GM19467 (cell line): ENCODE measurements at regions not wholly inside any gene's neighbourhood (a gene's known extent, or its start where the extent isn't known, plus 50 kb on each side); places are given as distances from the start of the nearest gene placed in this dataset.

Experiments
- ATAC-seq: cut with Tn5 transposase; IDR thresholded peaks from one replicate; pipeline ENCODE4 v1.9.1; 2021; ENCODE audit warnings: mild to moderate bottlenecking, moderate library complexity; ENCODE audit not compliant: unreplicated experiment

DNA sequence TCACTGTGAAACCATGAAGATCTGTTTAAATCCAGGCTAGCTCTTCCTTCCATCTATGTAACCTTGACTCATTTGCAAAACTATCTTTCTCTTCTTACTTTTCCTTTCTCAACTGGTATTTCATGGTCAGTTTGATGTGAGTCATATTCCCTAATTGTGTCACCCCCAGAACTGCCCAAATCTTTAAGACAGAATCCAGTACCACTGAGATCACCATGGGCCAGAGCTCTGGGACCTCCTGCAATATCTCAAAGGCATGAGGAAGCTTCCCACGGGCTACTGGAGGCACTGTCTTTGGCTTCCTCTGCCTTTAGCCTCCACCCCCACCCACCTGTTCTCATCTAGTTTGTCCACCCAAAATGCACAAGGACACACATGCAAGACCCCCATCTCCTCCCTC is 274.4 kb upstream of the FMN2 start:
- no peak for ATAC-seq

DNA sequence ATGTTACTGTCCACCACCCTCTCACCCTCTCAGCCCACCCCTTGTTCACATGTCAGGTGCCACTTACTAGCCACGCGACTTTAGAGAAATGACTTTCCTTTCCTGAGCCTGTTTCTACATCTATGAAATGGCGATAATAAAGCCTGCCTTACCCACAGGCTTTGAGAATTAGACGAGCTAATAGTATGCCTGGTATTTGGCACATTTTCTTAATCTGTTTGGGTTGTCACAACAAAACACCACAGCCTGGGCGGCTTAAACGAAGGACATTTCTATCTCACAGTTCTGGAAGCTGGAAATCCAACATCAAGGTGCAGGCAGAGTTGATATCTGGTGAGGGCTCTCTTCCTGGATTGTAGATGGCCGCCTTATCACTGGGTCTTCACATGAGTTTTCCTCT is 273.9 kb upstream of the FMN2 start:
- no peak for ATAC-seq

DNA sequence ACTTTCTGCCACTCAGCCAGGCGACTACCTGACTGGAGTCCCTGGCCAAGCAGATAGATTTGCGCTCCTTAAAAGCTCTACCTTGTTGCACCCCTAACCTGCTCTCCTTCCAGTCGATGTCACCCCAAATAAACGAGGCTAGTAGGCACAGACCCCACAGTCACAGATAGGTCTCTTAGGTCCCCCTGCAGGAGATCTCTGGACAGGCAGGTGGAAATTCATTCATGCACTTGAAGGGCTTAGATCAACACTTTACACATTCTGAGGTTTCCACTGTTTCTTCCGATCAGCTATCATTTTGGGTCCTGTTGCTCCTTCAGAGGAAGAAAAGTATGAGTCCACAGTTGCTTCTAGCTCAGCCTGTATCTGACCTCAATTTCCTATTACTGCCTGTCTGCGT is 272.6 kb upstream of the FMN2 start:
- ATAC-seq, result no peak

- ATAC-seq, result no peak
These were observed 271.9 kb upstream of the FMN2 start for GRCh38 chr1:239819756-239820250.

GRCh38 chr1:239823852-239824251 is 267.8 kb upstream of the FMN2 start:
- no peak for ATAC-seq

GRCh38 chr1:239826211-239826610 is 265.5 kb upstream of the FMN2 start:
- no peak for ATAC-seq

- no peak for ATAC-seq
These were observed 264.9 kb upstream of the FMN2 start for GRCh38 chr1:239826736-239827135.

DNA sequence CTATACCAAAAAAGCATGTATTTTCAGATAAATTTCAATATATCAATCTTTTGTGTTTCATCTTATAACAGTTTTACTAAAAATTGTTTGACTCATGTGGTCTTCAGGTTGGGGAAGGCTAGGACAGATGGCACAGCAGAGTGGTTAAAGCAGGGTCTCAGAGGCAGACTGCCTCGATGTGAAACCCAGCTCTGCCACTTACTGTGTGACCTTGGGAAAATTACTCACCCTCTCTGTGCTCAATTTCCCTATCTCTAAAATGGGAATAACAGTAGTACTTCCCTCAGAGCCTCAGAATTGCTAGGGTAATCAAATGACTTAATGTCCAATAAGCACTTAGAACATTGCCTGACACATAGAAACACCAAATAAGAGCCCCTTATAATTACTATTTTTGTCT is 262.1 kb upstream of the FMN2 start:
- no peak for ATAC-seq

GRCh38 chr1:239831577-239832355 is 259.9 kb upstream of the FMN2 start:
- no peak for ATAC-seq

DNA sequence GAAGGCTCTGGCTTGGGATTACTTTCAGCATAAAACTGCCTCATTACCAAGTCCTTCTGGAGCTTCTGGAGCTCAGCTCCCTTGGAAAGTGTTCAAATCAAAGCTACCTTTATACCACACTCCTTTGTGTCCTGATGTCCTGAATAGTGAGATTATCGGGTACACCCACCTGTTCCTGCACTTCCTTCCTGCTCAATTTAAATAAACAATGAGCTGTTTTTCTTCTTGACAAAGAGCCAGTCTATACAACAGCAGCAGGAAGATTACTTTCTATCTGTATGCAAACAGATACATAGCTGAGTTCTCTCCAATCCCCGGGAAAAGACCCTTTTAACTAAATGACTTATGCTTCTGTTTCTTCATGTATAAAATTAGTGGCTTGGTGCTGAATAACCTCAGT is 258.0 kb upstream of the FMN2 start:
- ATAC-seq, result no peak

DNA sequence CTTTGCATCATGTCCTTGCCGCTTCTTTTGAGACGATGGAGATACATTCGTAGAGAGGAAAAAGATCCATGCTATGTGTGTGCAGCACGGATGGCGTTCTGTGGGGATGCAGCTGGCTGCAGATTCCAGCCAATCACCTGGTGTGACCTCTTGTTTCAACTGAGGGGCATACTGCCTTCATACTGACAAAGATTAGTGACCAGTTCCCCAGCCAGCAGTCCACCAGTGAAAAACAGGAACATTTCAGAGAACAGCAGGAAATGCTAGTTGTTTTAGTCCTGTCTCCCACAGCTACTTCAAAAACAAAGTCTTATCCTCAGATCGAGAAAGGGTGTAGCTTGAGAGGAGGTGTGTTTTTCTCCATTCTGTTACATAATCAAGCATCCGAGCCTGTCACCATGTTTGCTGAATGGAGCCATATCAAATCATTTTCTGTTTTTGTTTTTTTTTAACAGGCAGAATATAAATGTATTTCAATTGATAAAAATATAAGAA is 255.7 kb upstream of the FMN2 start:
- ATAC-seq, result no peak

DNA sequence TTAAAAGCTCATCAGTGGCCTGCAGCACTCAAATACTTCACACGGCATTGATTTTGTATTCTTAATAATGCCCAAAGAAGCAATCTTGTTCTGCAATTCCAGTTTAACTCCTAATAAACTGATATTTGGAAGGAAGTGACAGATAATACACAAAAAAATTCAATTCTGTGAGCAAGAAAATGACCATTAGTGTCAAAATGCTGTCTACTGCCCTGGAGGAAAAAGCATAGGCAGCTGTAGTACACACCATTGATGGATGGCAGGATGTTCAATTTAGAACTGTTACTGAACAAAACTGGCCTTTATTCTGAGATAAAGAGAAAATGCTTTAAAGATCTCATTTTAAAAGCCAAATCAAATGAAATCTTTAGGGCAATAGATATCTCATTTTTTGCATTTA is 251.3 kb upstream of the FMN2 start:
- no peak for ATAC-seq

DNA sequence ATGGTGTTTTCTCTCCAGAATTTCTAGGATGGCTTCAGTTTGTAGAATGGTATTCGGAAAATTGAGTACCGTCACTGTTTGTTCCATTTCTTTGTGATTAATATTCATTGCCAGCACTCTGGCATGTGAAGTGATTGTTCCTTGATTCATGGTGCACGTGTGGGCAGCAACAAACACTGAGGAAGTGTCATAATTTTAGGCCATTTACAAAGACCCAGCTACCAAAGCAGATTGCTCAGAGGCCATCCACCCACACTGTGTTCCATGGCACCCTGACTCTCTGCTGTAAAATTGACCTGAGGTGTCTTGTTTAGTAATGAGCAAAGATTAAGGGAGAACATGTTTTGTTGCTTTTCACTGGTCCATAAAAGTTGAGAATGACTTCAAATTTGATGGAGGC is 250.9 kb upstream of the FMN2 start:
- no peak for ATAC-seq

- no peak for ATAC-seq
These were observed 250.1 kb upstream of the FMN2 start for GRCh38 chr1:239841631-239842030.

- ATAC-seq, result no peak
These were observed 248.1 kb upstream of the FMN2 start for GRCh38 chr1:239843541-239843940.

- no peak for ATAC-seq
These were observed 246.8 kb upstream of the FMN2 start for GRCh38 chr1:239844833-239845232.

DNA sequence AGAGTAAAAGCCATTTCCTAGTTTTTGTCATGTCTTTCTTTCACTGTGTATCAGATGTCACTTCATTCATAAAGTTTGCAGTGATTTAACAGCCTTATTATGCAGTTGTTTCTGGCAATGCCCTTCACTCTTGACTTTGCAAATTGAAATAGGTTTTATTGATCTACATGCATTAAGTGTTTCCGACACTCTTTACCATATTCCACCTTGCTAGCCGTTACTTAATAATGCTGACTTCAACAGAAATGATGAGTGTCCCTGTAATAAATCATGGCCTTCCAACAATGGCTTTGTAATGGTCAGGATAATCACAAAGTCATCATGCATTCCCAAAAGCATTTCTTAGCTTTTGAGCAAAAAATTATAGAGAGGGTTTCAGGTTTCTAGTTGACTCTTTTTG is 236.8 kb upstream of the FMN2 start:
- ATAC-seq, result no peak

GRCh38 chr1:239856067-239856466 is 235.6 kb upstream of the FMN2 start:
- ATAC-seq, result no peak

- ATAC-seq, result no peak
These were observed 234.8 kb upstream of the FMN2 start for GRCh38 chr1:239856924-239857323.

GRCh38 chr1:239858057-239858456 is 233.6 kb upstream of the FMN2 start:
- ATAC-seq, result no peak

DNA sequence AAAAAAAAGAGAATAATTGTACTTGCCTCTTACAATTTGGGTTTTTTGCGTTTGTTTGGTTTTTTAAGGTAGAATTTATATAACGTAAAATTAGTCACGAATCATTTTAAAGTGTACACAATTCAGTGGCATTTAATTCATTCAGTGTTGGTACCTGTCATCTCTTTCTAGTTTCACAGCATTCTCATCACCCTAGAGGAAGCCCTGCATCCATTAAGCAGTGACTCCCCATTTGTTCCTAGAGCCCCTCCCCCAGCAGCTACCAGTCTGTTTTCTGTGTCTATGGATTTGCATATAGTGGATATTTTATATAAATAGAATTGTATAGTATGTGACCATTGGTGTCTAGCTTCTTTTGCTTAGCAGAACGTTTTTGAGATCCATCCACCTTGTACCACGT is 233.2 kb upstream of the FMN2 start:
- no peak for ATAC-seq

DNA sequence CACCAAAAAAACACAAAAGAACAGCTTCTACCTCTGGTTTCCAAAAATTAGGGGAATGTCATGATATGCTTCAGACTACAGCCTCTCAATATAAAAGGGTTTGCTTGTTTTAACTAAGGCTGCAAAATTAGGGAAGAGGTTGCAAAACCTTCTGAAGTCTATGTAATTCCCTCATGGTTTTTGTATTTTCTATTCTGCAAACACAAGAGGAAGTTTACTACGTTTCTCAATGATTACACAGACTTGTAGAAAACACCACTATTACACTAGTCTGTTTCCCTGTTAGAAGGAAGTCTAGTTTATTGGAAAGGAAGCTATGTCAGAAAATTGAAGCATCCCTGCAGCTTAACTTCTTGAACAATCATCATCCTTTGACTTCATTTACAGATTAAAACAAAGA is 229.7 kb upstream of the FMN2 start:
- no peak for ATAC-seq
